Heart right ventricle (tissue), 16 donors: ENCODE measurements at regions not wholly inside any gene's neighbourhood (a gene's known extent, or its start where the extent isn't known, plus 50 kb on each side); places are given as distances from the start of the nearest gene placed in this dataset.

Source experiments
- ATAC-seq, 8 donors: fragments of 200-7000 bp; cut with Tn5 transposase; one replicate each; pipeline ENCODE4 v1.9.1; 2020; ENCODE audit warnings: mild to moderate bottlenecking in 8 of 8, moderate library complexity in 8 of 8, moderate number of reproducible peaks in 1 of 8
- DNase-seq, 2 donors: peaks; one replicate each; pipeline ENCODE4 v3.0.0-alpha.2; 2020
- H3K27ac ChIP-seq, 10 donors: fragments of 200-600 bp; sonication (generic) in 2 of 10; one replicate each; pipeline versions ENCODE4 v1.5.0 to v1.8.0; 2020 to 2022; ENCODE audit warnings: mild to moderate bottlenecking in 3 of 10
- H3K27me3 ChIP-seq, 7 donors: fragments of 200-600 bp; one replicate each; pipeline ENCODE4 v1.8.0; 2021 to 2022; ENCODE audit warnings: mild to moderate bottlenecking in 2 of 7
- H3K36me3 ChIP-seq, 9 donors: fragments of 200-600 bp; sonication (generic) in 1 of 9; one replicate each; pipeline versions ENCODE4 v1.5.0 to v1.8.0; 2020 to 2022; ENCODE audit warnings: mild to moderate bottlenecking in 2 of 9
- H3K4me1 ChIP-seq, 9 donors: fragments of 200-600 bp; sonication (generic) in 1 of 9; one replicate each; pipeline versions ENCODE4 v1.5.0 to v1.8.0; 2020 to 2022; ENCODE audit warnings: mild to moderate bottlenecking in 4 of 9
- H3K4me3 ChIP-seq, 10 donors: fragments of 200-600 bp; sonication (generic) in 2 of 10; one replicate each; pipeline versions ENCODE4 v1.5.0 to v1.8.0; 2020 to 2022; ENCODE audit warnings: mild to moderate bottlenecking in 7 of 10, moderate library complexity in 2 of 10
- H3K9me3 ChIP-seq, 11 donors: fragments of 200-600 bp in 10 of 11; sonication (generic) in 2 of 11; one replicate each; pipeline versions ENCODE4 v1.5.0 to v1.8.0; 2013 to 2022; ENCODE audit warnings: mild to moderate bottlenecking in 2 of 11, control low read depth in 1 of 11, moderate library complexity in 1 of 11
- CTCF ChIP-seq, 9 donors: fragments of 200-600 bp; sonication (generic) in 2 of 9; IDR thresholded peaks; one replicate each; pipeline versions ENCODE4 v1.5.0 to v1.8.0; 2021 to 2022; ENCODE audit warnings: antibody characterized with exemption in 9 of 9, mild to moderate bottlenecking in 5 of 9, moderate library complexity in 1 of 9
- WGBS, 2 donors: extraction: QIAGEN DNeasy Blood & Tissue Kit; methylation state at CpG; one replicate each; pipeline ENCODE4 v1.1.7; 2013; ENCODE audit warnings: inconsistent platforms in 1 of 2; 5-methylcytosine and 5-hydroxymethylcytosine counted together
- intact Hi-C, 10 donors: fragments of 100-400 bp; cut with DNase I; formaldehyde crosslinking; loops; one replicate each; pipeline versions ENCODE4 v1.11.1 to v1.14.2; 2022
- donor health status: Arrhythmogenic right ventricular cardiomyopathy.
- donor health status: ischemic (EF 13 %, LVEDD 7.1; RV severe dilation, severe dysfunction).
- donor health status: healthy with polysubstance abuse.
- donor health status: DM: no; HTN: yes; CAD: no.
- donor health status: DM: no; HTN: no; CAD: no.
- donor health status: ischemic (EF 25% LVEDD 6.9; RV normal size, moderate dysfunction).
- donor health status: ischemic (EF 25% LVEDD 5.7; RV mildly dilated, moderate dysfunction).
- donor health status: healthy.
- donor health status: DM: yes; HTN: yes; CAD: no.
- donor health status: Ischemic cardiomyopathy.
- donor health status: ischemic (EF 35%, LVEDD 5.7; RV mildly dilated, moderate dysfunction).
- donor health status: nonischemic (EF 11% LVEDD 7.7; RV severe dilation, severe dysfunction).
- donor health status: DM: yes; HTN: yes; CAD: no.
- donor health status: PGD.
- donor health status: ischemic (EF 29% LVEDD 5.4; RV normal size, mild dysfunction).
- donor health status: nonischemic (EF 23%, LVEDD 6.1; RV moderate dilation, normal function).

GRCh38 chr1:163609858-163610257, 288.1 kb downstream of the NUF2 start:
- 57 to 63% methylated on average over 4 of the region's 4 CpGs for WGBS, 2 donors
- intact Hi-C loops = no loop called here
- H3K4me3 ChIP-seq = no peak overlapping the region

GRCh38 chr1:163610486-163610885, 288.7 kb downstream of the NUF2 start:
- DNase-seq (no peak), ATAC-seq (no peak)
- no peak for TF ChIP-seq CTCF (IDR thresholded peaks at IDR 0.05)
- no peak overlapping the region for H3K27ac ChIP-seq
- no peaks in the 10 kb centered on the region for H3K4me1 ChIP-seq
- no peaks in the 10 kb centered on the region for H3K36me3 ChIP-seq
- no peaks in the 10 kb centered on the region for H3K27me3 ChIP-seq
- no peaks in the 10 kb centered on the region for H3K9me3 ChIP-seq
- H3K4me3 ChIP-seq = no peak overlapping the region
- intact Hi-C loops = no loop called here
- 89 to 90% methylated on average over 4 of the region's 4 CpGs for WGBS, 2 donors

More at GRCh38 chr1:163609858-163610257, 288.1 kb downstream of the NUF2 start:
- TF ChIP-seq CTCF (IDR thresholded peaks at IDR 0.05) = no peak
- H3K4me1 ChIP-seq = no peaks in the 10 kb centered on the region
- no peaks in the 10 kb centered on the region for H3K9me3 ChIP-seq
- no peak overlapping the region for H3K27ac ChIP-seq
- DNase-seq = no peak
- H3K36me3 ChIP-seq = no peaks in the 10 kb centered on the region
- H3K27me3 ChIP-seq = no peaks in the 10 kb centered on the region
- ATAC-seq = no peak

- no peak for DNase-seq
- intact Hi-C loops = no loop called here
- no peaks in the 10 kb centered on the region for H3K36me3 ChIP-seq
- H3K27ac ChIP-seq = no peak overlapping the region
- H3K4me3 ChIP-seq = no peak overlapping the region
- H3K9me3 ChIP-seq = peaks cover 0 to 7% (median 0%) of the 10 kb centered on the region in 11 donors
- 47 to 60% methylated on average over 2 of the region's 2 CpGs for WGBS, 2 donors
- H3K4me1 ChIP-seq = no peaks in the 10 kb centered on the region
- TF ChIP-seq CTCF (IDR thresholded peaks at IDR 0.05) = no peak
- ATAC-seq = no peak
- H3K27me3 ChIP-seq = no peaks in the 10 kb centered on the region
These were observed 292.6 kb downstream of the NUF2 start for GRCh38 chr1:163614361-163614760.

- H3K4me3 ChIP-seq = no peak overlapping the region
- intact Hi-C loops = no loop called here
- H3K36me3 ChIP-seq = no peaks in the 10 kb centered on the region
- ATAC-seq (no peak), DNase-seq (no peak)
- TF ChIP-seq CTCF (IDR thresholded peaks at IDR 0.05) = no peak
- no peaks in the 10 kb centered on the region for H3K4me1 ChIP-seq
- H3K27me3 ChIP-seq = no peaks in the 10 kb centered on the region
- H3K9me3 ChIP-seq = peaks cover 0 to 36% (median 11%) of the 10 kb centered on the region in 11 donors
- H3K27ac ChIP-seq = no peak overlapping the region
These were observed 306.4 kb downstream of the NUF2 start for GRCh38 chr1:163628034-163628773.
